ENCODE measurements at regions not wholly inside any gene's neighbourhood (a gene's known extent, or its start where the extent isn't known, plus 50 kb on each side); places are given as distances from the start of the nearest gene placed in this dataset.

- TF ChIP-seq CTCF (IDR thresholded peaks at IDR 0.05) (no peak), POLR2A (IDR thresholded peaks at IDR 0.05) (no peak), POLR2AphosphoS5 (IDR thresholded peaks at IDR 0.05) (no peak)
Observed at GRCh38 chr16:86398622-86399021, 111.7 kb upstream of the FOXF1 start.
